HFF-Myc (cell line): ENCODE measurements at regions not wholly inside any gene's neighbourhood (a gene's known extent, or its start where the extent isn't known, plus 50 kb on each side); places are given as distances from the start of the nearest gene placed in this dataset.
"Not testable (repeated sequence)": the region's sequence is repeated elsewhere in the genome, so short reads cannot be mapped to it uniquely, and the experiment has no call there.

Source experiments
- DNase-seq: peaks from one replicate; pipeline ENCODE4 v3.0.0-alpha.2; 2011; ENCODE audit warnings: low read depth; ENCODE audit errors: extremely low read depth
- H3K4me3 ChIP-seq: replicated peaks from 2 replicates; pipeline ENCODE4 v1.5.1; 2011; ENCODE audit warnings: low read depth, mild to moderate bottlenecking, control low read depth, low read length
- CTCF ChIP-seq: IDR thresholded peaks from 2 replicates; pipeline ENCODE4 v1.5.1; 2012; ENCODE audit warnings: mild to moderate bottlenecking, low read depth, low read length, control low read depth; ENCODE audit errors: missing control alignments

GRCh38 chr2:17196380-17196779 lies 321.9 kb downstream of the RAD51AP2 start:
- no peak for TF ChIP-seq CTCF
- DNase-seq: no peak
- no peak overlapping the region for H3K4me3 ChIP-seq

- TF ChIP-seq CTCF: no peak
- no peak for DNase-seq
- no peak overlapping the region for H3K4me3 ChIP-seq
Observed at GRCh38 chr2:17195016-17195415, 323.2 kb downstream of the RAD51AP2 start.

- no peak for DNase-seq
- no peak for TF ChIP-seq CTCF
- no peak overlapping the region for H3K4me3 ChIP-seq
Observed at GRCh38 chr2:17194083-17194482, 324.2 kb downstream of the RAD51AP2 start.

GRCh38 chr2:17193433-17193890 lies 324.8 kb downstream of the RAD51AP2 start:
- not testable (repeated sequence) for DNase-seq, H3K4me3 ChIP-seq

- H3K4me3 ChIP-seq: no peak overlapping the region
- TF ChIP-seq CTCF: no peak
- no peak for DNase-seq
Observed at GRCh38 chr2:17191223-17191622, 327.0 kb downstream of the RAD51AP2 start.

GRCh38 chr2:17190527-17190926 lies 327.7 kb downstream of the RAD51AP2 start:
- no peak overlapping the region for H3K4me3 ChIP-seq
- TF ChIP-seq CTCF: no peak
- no peak for DNase-seq

GRCh38 chr2:17188721-17189120 lies 329.5 kb downstream of the RAD51AP2 start:
- TF ChIP-seq CTCF: no peak
- H3K4me3 ChIP-seq: no peak overlapping the region
- no peak for DNase-seq

GRCh38 chr2:17184512-17184911 lies 333.7 kb downstream of the RAD51AP2 start:
- TF ChIP-seq CTCF: no peak
- no peak for DNase-seq
- no peak overlapping the region for H3K4me3 ChIP-seq
